ENCODE measurements at regions not wholly inside any gene's neighbourhood (a gene's known extent, or its start where the extent isn't known, plus 50 kb on each side); places are given as distances from the start of the nearest gene placed in this dataset.
"Not testable (repeated sequence)": the region's sequence is repeated elsewhere in the genome, so short reads cannot be mapped to it uniquely, and the experiment has no call there.

GRCh38 chr2:194424683-194425209 lies 1232.3 kb upstream of the SLC39A10 start:
- Mint-ChIP-seq H3K27me3 (ENCODE audit: low read depth) (no peaks in the 10 kb centered on the region), H3K36me3 (ENCODE audit: low read depth) (no peaks in the 10 kb centered on the region), H3K4me3 (no peak overlapping the region), H3K9me3 (no peaks in the 10 kb centered on the region), H3K27ac (no peak overlapping the region), H3K4me1 (ENCODE audit: low read depth) (no peaks in the 10 kb centered on the region)
- DNase-seq = no peak
- intact Hi-C loops (cut with micrococcal nuclease) = no loop called here
- CTCF ChIA-PET = no interaction called here

DNA sequence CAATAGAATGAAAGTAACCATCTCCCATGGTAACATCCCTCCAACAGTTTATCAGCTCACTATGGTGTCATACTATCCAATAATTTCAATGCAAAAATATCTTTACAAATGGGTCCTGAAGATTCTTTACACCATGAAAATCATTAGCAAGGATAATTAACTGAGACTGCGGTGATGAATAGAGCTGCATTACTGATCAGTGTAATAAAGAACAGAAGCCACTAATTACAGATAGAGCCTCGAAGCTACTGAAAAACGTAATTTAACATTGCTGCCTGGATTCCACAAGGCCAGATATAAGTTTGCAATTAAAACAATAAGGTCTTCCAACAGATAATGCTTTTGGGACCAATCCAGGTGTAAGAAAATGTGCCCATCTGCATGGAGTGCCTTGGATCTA lies 1245.8 kb upstream of the SLC39A10 start:
- Mint-ChIP-seq H3K4me1 (ENCODE audit: low read depth) (no peaks in the 10 kb centered on the region), H3K27ac (no peak overlapping the region), H3K4me3 (no peak overlapping the region), H3K36me3 (ENCODE audit: low read depth) (no peaks in the 10 kb centered on the region), H3K9me3 (no peaks in the 10 kb centered on the region), H3K27me3 (ENCODE audit: low read depth) (no peaks in the 10 kb centered on the region)
- intact Hi-C loops (cut with micrococcal nuclease) = no loop called here
- CTCF ChIA-PET = no interaction called here
- no peak for DNase-seq

- DNase-seq = no peak
- Mint-ChIP-seq H3K27me3 (ENCODE audit: low read depth) (no peaks in the 10 kb centered on the region), H3K9me3 (peaks cover 1% of the 10 kb centered on the region), H3K4me3 (no peak overlapping the region), H3K4me1 (ENCODE audit: low read depth) (no peaks in the 10 kb centered on the region), H3K27ac (no peak overlapping the region), H3K36me3 (ENCODE audit: low read depth) (no peaks in the 10 kb centered on the region)
- CTCF ChIA-PET = no interaction called here
- intact Hi-C loops (cut with micrococcal nuclease) = no loop called here
These were observed 1261.2 kb upstream of the SLC39A10 start for GRCh38 chr2:194395818-194396217.

DNA sequence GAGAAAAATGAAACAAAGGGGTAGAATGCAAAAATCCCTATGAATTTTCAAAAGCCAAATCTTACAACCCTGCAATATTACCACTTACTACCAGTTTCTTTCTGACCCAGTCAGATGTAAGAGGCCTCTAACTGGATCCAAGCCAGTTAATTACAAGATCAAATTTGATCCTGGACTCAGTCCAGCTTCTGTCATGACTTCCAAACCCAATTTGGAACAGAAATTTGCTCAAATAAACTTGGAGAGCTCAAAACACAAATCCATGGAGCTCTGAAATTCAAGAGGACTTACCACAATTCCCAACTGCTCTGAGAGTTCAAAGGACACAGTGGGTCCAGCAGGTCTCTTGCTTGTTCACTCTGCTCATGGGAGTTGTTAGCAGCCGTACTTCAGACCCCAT lies 1271.7 kb upstream of the SLC39A10 start:
- H3K27me3 Mint-ChIP-seq (ENCODE audit: low read depth) = no peaks in the 10 kb centered on the region
- peaks cover 4% of the 10 kb centered on the region for H3K9me3 Mint-ChIP-seq
- H3K27ac Mint-ChIP-seq = no peak overlapping the region
- CTCF ChIA-PET = interaction anchor here (1.0 kb wide), 1 partner anchor 33 kb away, joined by 3 read pairs; no protein-coding TSS in a partner anchor
- no peaks in the 10 kb centered on the region for H3K36me3 Mint-ChIP-seq (ENCODE audit: low read depth)
- H3K4me1 Mint-ChIP-seq (ENCODE audit: low read depth) = no peaks in the 10 kb centered on the region
- intact Hi-C loops (cut with micrococcal nuclease) = no loop called here
- DNase-seq = no peak
- no peak overlapping the region for H3K4me3 Mint-ChIP-seq

- Mint-ChIP-seq H3K27me3 (ENCODE audit: low read depth) (no peaks in the 10 kb centered on the region), H3K27ac (no peak overlapping the region), H3K4me1 (ENCODE audit: low read depth) (no peaks in the 10 kb centered on the region), H3K36me3 (ENCODE audit: low read depth) (no peaks in the 10 kb centered on the region), H3K9me3 (peaks cover 4% of the 10 kb centered on the region), H3K4me3 (no peak overlapping the region)
- intact Hi-C loops (cut with micrococcal nuclease) = no loop called here
- CTCF ChIA-PET = no interaction called here
- peak; percentile 5 for DNase-seq
These were observed 1273.6 kb upstream of the SLC39A10 start for GRCh38 chr2:194383401-194383800.

GRCh38 chr2:194382221-194382620 lies 1274.8 kb upstream of the SLC39A10 start:
- no peak overlapping the region for H3K4me3 Mint-ChIP-seq
- intact Hi-C loops (cut with micrococcal nuclease) = no loop called here
- no peak overlapping the region for H3K27ac Mint-ChIP-seq
- DNase-seq = no peak
- H3K9me3 Mint-ChIP-seq = peaks cover 4% of the 10 kb centered on the region
- H3K4me1 Mint-ChIP-seq (ENCODE audit: low read depth) = no peaks in the 10 kb centered on the region
- no peaks in the 10 kb centered on the region for H3K27me3 Mint-ChIP-seq (ENCODE audit: low read depth)
- CTCF ChIA-PET = no interaction called here
- H3K36me3 Mint-ChIP-seq (ENCODE audit: low read depth) = no peaks in the 10 kb centered on the region

GRCh38 chr2:194380011-194380410 lies 1277.0 kb upstream of the SLC39A10 start:
- DNase-seq = no peak
- H3K27me3 Mint-ChIP-seq (ENCODE audit: low read depth) = no peaks in the 10 kb centered on the region
- intact Hi-C loops (cut with micrococcal nuclease) = no loop called here
- H3K4me3 Mint-ChIP-seq = no peak overlapping the region
- CTCF ChIA-PET = no interaction called here
- H3K9me3 Mint-ChIP-seq = peaks cover 4% of the 10 kb centered on the region
- no peak overlapping the region for H3K27ac Mint-ChIP-seq
- H3K36me3 Mint-ChIP-seq (ENCODE audit: low read depth) = no peaks in the 10 kb centered on the region
- H3K4me1 Mint-ChIP-seq (ENCODE audit: low read depth) = no peaks in the 10 kb centered on the region

DNA sequence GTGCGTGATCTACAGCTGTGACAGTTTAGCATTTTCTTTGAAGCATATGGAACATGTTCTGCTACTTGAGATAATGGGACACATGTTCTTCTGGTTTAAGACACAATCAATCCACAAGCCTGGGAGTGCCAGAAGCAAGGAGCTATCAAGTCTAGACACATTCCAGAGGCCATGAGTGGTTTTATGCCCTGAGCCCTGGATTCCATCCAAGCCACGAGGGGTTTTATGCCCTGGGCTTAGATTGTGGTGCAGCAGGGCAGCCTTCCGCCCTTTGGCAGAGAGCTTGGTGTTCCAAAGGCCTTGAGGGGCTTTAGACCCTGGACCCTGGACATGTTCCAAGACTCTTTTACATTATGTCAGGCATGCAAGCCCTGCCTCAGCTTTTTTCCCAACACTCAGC lies 1289.6 kb upstream of the SLC39A10 start:
- H3K4me3 Mint-ChIP-seq; H3K36me3 Mint-ChIP-seq (ENCODE audit: low read depth); H3K4me1 Mint-ChIP-seq (ENCODE audit: low read depth); CTCF ChIA-PET; DNase-seq; H3K27me3 Mint-ChIP-seq (ENCODE audit: low read depth); H3K27ac Mint-ChIP-seq; H3K9me3 Mint-ChIP-seq; intact Hi-C loops (cut with micrococcal nuclease): not testable (repeated sequence)

DNA sequence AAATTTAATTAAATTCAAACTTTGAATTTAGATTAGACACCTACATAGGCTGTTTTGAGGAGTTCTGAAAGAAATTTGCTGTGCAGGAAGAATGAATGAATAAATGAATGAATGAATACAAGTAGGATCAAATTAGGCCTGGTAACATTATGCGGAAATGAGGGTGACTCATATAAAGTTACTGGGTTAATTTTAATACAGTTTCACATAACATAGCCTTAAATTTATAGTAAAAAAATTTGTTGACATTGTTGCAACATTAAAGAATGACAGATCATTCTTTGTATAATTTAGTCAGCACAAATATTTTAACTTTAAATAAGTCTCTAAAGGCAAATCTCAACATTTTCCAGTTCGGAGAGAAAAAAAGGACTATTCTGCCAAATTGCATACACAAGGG lies 1293.1 kb upstream of the SLC39A10 start:
- H3K36me3 Mint-ChIP-seq (ENCODE audit: low read depth) = no peaks in the 10 kb centered on the region

GRCh38 chr2:194363295-194363694 lies 1293.7 kb upstream of the SLC39A10 start:
- no peaks in the 10 kb centered on the region for H3K36me3 Mint-ChIP-seq (ENCODE audit: low read depth)
- no peak for DNase-seq
- H3K4me1 Mint-ChIP-seq (ENCODE audit: low read depth) = no peaks in the 10 kb centered on the region
- intact Hi-C loops (cut with micrococcal nuclease) = no loop called here
- peaks cover 8% of the 10 kb centered on the region for H3K9me3 Mint-ChIP-seq
- H3K4me3 Mint-ChIP-seq = no peak overlapping the region
- CTCF ChIA-PET = no interaction called here
- H3K27me3 Mint-ChIP-seq (ENCODE audit: low read depth) = no peaks in the 10 kb centered on the region
- H3K27ac Mint-ChIP-seq = no peak overlapping the region

More for the DNA sequence above, 1293.1 kb upstream of the SLC39A10 start:
- CTCF ChIA-PET = no interaction called here
- no peaks in the 10 kb centered on the region for H3K4me1 Mint-ChIP-seq (ENCODE audit: low read depth)
- no peaks in the 10 kb centered on the region for H3K27me3 Mint-ChIP-seq (ENCODE audit: low read depth)
- H3K4me3 Mint-ChIP-seq = no peak overlapping the region
- H3K27ac Mint-ChIP-seq = no peak overlapping the region
- intact Hi-C loops (cut with micrococcal nuclease) = no loop called here
- no peak for DNase-seq
- H3K9me3 Mint-ChIP-seq = peaks cover 8% of the 10 kb centered on the region

- no peaks in the 10 kb centered on the region for H3K36me3 Mint-ChIP-seq (ENCODE audit: low read depth)
- H3K4me3 Mint-ChIP-seq = no peak overlapping the region
- H3K27me3 Mint-ChIP-seq (ENCODE audit: low read depth) = no peaks in the 10 kb centered on the region
- no peaks in the 10 kb centered on the region for H3K9me3 Mint-ChIP-seq
- H3K4me1 Mint-ChIP-seq (ENCODE audit: low read depth) = no peaks in the 10 kb centered on the region
- no peak overlapping the region for H3K27ac Mint-ChIP-seq
- intact Hi-C loops (cut with micrococcal nuclease) = no loop called here
- CTCF ChIA-PET = no interaction called here
- no peak for DNase-seq
These were observed 1304.5 kb upstream of the SLC39A10 start for GRCh38 chr2:194352505-194352904.

DNA sequence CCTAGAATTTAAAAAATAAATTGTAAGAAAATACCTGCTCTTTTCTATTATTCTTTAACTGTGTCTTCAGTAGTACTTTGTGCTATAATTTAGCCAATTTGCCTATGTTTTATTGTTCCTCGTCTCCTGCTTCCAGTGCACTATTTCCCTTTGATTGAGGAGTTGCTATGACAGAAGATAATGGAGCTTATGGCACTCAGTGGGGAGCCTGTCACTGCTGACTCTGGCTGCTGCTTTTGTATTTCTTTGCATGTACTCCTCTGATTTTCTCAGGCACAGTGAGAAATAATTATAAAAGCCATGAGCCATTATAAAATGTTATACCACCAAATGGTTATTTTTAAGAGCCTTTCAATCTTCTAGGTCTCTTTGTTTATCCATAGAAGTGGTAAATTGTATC lies 1310.8 kb upstream of the SLC39A10 start:
- intact Hi-C loops (cut with micrococcal nuclease) = no loop called here
- DNase-seq = no peak
- CTCF ChIA-PET = no interaction called here
- Mint-ChIP-seq H3K9me3 (no peaks in the 10 kb centered on the region), H3K27ac (no peak overlapping the region), H3K4me1 (ENCODE audit: low read depth) (no peaks in the 10 kb centered on the region), H3K36me3 (ENCODE audit: low read depth) (no peaks in the 10 kb centered on the region), H3K27me3 (ENCODE audit: low read depth) (no peaks in the 10 kb centered on the region), H3K4me3 (no peak overlapping the region)

GRCh38 chr2:194345347-194345746 lies 1311.7 kb upstream of the SLC39A10 start:
- no peak overlapping the region for H3K27ac Mint-ChIP-seq

GRCh38 chr2:194343167-194343566 lies 1313.9 kb upstream of the SLC39A10 start:
- Mint-ChIP-seq H3K4me3 (no peak overlapping the region), H3K36me3 (ENCODE audit: low read depth) (no peaks in the 10 kb centered on the region), H3K9me3 (no peaks in the 10 kb centered on the region), H3K27me3 (ENCODE audit: low read depth) (no peaks in the 10 kb centered on the region), H3K27ac (no peak overlapping the region), H3K4me1 (ENCODE audit: low read depth) (no peaks in the 10 kb centered on the region)
- no peak for DNase-seq
- intact Hi-C loops (cut with micrococcal nuclease) = no loop called here
- CTCF ChIA-PET = no interaction called here

More at GRCh38 chr2:194345347-194345746, 1311.7 kb upstream of the SLC39A10 start:
- H3K27me3 Mint-ChIP-seq (ENCODE audit: low read depth) = no peaks in the 10 kb centered on the region
- H3K4me3 Mint-ChIP-seq = no peak overlapping the region
- H3K36me3 Mint-ChIP-seq (ENCODE audit: low read depth) = no peaks in the 10 kb centered on the region
- intact Hi-C loops (cut with micrococcal nuclease) = no loop called here
- no peaks in the 10 kb centered on the region for H3K9me3 Mint-ChIP-seq
- no peaks in the 10 kb centered on the region for H3K4me1 Mint-ChIP-seq (ENCODE audit: low read depth)
- CTCF ChIA-PET = no interaction called here
- no peak for DNase-seq

Data from activated naive CD4-positive, alpha-beta T cell treated with anti-CD3 and anti-CD28 coated beads for 36 hours (primary cell).